Lung (tissue), 11 donors: ENCODE measurements at regions not wholly inside any gene's neighbourhood (a gene's known extent, or its start where the extent isn't known, plus 50 kb on each side); places are given as distances from the start of the nearest gene placed in this dataset.

Experiments used
- ATAC-seq: fragments of 200-7000 bp; cut with Tn5 transposase; one replicate; pipeline ENCODE4 v1.9.1; 2020; ENCODE audit warnings: moderate number of reproducible peaks; ENCODE audit not compliant: insufficient read depth, low FRiP score
- DNase-seq, 3 donors: peaks; one replicate each; pipeline ENCODE4 v3.0.0-alpha.2; 2013 to 2017
- H3K27ac ChIP-seq, 2 donors: one replicate each; pipeline ENCODE4 v1.5.1; 2013; ENCODE audit warnings: mild to moderate bottlenecking in 2 of 2, moderate library complexity in 2 of 2, control low read depth in 1 of 2, inconsistent platforms in 1 of 2, low read depth in 1 of 2, low read length in 1 of 2
- H3K27me3 ChIP-seq, 3 donors: one replicate each; pipeline ENCODE4 v1.5.1; 2013; ENCODE audit warnings: low read length in 2 of 3; ENCODE audit not compliant: control insufficient read depth in 3 of 3, insufficient read depth in 3 of 3
- H3K36me3 ChIP-seq, 4 donors: one replicate each; pipeline ENCODE4 v1.5.1; 2013; ENCODE audit warnings: low read length in 4 of 4, mild to moderate bottlenecking in 1 of 4, moderate library complexity in 1 of 4; ENCODE audit not compliant: control insufficient read depth in 4 of 4, insufficient read depth in 4 of 4
- H3K4me1 ChIP-seq, 5 donors: one replicate each; pipeline ENCODE4 v1.5.1; 2013; ENCODE audit warnings: low read length in 5 of 5, mild to moderate bottlenecking in 2 of 5, moderate library complexity in 1 of 5; ENCODE audit not compliant: control insufficient read depth in 5 of 5, insufficient read depth in 5 of 5
- H3K4me3 ChIP-seq: one replicate; pipeline ENCODE4 v1.5.1; 2013; ENCODE audit warnings: mild to moderate bottlenecking, control low read depth, moderate library complexity
- H3K9ac ChIP-seq, 2 donors: one replicate each; pipeline ENCODE4 v1.5.1; 2013; ENCODE audit warnings: low read length in 2 of 2, control low read depth in 1 of 2; ENCODE audit not compliant: insufficient read depth in 1 of 2
- H3K9me3 ChIP-seq, 4 donors: one replicate each; pipeline ENCODE4 v1.5.1; 2013; ENCODE audit warnings: low read length in 3 of 4, mild to moderate bottlenecking in 1 of 4, moderate library complexity in 1 of 4; ENCODE audit not compliant: control insufficient read depth in 4 of 4, insufficient read depth in 3 of 4
- CTCF ChIP-seq: IDR thresholded peaks from 2 replicates; pipeline ENCODE4 v1.5.1; 2012; ENCODE audit warnings: mild to moderate bottlenecking; ENCODE audit errors: control extremely low read depth, extremely low read depth
- whole genome bisulfite sequencing, 2 donors: extraction: QIAGEN DNeasy Blood & Tissue Kit; methylation state at CpG; one replicate each; pipeline ENCODE4 v1.1.7; 2013; 5-methylcytosine and 5-hydroxymethylcytosine counted together
- donor health status: control.
- donor health status: control.
- donor health status: Bipolar disorder and iron deficiency.
- donor health status: healthy.
- donor health status: DM: yes; HTN: yes; CAD: no.

DNA sequence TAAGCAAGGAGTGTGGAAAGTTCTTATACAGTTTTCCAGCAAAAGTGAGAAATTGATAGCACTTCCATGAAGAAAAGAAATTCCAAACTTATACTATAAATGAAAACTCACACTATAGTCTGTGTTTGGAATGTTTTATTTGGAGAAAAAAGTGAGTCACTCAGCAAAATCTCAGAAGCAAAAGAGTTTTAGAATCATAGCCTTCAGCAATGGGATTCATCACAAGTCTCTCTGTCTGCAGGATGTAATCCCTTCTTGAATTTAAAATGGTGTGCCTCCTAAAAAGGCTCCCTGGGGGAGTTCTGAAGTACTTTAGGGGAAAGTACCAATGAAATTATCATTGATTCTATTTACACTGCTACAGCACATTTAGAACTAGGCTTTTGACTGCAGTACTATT, 756.4 kb downstream of the XPNPEP1 start:
- Histone ChIP-seq H3K4me3 (no peak overlapping the region), H3K9me3 (no peaks in the 10 kb centered on the region), H3K4me1 (no peaks in the 10 kb centered on the region), H3K36me3 (no peaks in the 10 kb centered on the region), H3K27ac (no peak overlapping the region), H3K27me3 (no peaks in the 10 kb centered on the region), H3K9ac (no peak overlapping the region)
- TF ChIP-seq CTCF: no peak
- DNase-seq: no peak
- no peak for ATAC-seq

DNA sequence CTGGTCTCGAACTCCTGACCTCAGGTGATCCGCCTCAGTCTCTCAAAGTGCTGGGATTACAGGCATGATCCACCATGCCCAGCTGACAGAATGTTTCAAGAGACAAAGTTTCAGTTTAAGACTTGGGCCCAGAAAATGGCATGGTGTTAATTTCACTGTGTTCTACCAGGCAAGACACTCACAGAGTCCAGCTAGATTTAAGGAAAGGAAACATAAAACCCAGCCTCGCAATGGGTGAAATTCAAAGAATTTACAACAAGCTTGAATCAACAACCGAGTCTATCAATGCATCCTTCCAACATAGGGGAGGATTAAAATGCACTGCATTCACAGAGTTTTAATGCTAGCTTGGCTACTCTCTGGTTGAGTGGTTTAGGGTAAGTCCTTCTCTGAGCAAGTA, 764.0 kb downstream of the XPNPEP1 start:
- 77 to 90% methylated on average over 4 of the region's 4 CpGs for WGBS, 2 donors

DNA sequence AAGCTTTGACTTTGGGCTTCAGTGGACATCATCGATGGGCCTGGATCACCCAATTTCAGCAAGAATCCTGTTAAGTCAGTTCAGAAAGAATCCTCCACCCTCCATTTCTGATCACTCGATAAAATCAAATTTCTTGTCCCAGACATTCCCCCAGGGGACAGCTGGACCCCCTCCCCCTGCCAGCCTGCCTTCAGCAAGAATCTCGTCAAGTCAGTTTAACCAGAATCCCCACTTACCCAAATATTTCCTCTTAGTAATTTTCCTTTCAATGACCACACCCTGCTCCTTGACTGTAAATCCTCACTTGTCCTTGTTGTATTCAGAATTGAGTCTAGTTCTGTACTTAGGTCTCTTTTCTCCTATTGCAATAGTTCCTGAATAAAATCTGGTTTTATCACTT, 766.9 kb downstream of the XPNPEP1 start:
- Histone ChIP-seq H3K4me3 (no peak overlapping the region), H3K36me3 (no peaks in the 10 kb centered on the region), H3K4me1 (no peaks in the 10 kb centered on the region), H3K9me3 (no peaks in the 10 kb centered on the region), H3K9ac (no peak overlapping the region), H3K27ac (no peak overlapping the region), H3K27me3 (no peaks in the 10 kb centered on the region)
- DNase-seq (no peak), ATAC-seq (no peak)
- 76 to 77% methylated on average over 3 of the region's 3 CpGs for WGBS, 2 donors
- no peak for TF ChIP-seq CTCF

More for the DNA sequence above, 764.0 kb downstream of the XPNPEP1 start:
- DNase-seq (no peak), ATAC-seq (no peak)
- Histone ChIP-seq H3K27ac (no peak overlapping the region), H3K4me1 (no peaks in the 10 kb centered on the region), H3K27me3 (no peaks in the 10 kb centered on the region), H3K9me3 (no peaks in the 10 kb centered on the region), H3K36me3 (no peaks in the 10 kb centered on the region), H3K4me3 (no peak overlapping the region), H3K9ac (no peak overlapping the region)
- TF ChIP-seq CTCF: no peak

- Histone ChIP-seq H3K27me3 (no peaks in the 10 kb centered on the region), H3K9me3 (no peaks in the 10 kb centered on the region), H3K9ac (no peak overlapping the region), H3K36me3 (no peaks in the 10 kb centered on the region), H3K27ac (no peak overlapping the region), H3K4me3 (no peak overlapping the region), H3K4me1 (no peaks in the 10 kb centered on the region)
- no peak for DNase-seq
- no peak for TF ChIP-seq CTCF
- no peak for ATAC-seq
These were observed 773.5 kb downstream of the XPNPEP1 start for GRCh38 chr10:109149666-109150350.
